Small intestine (tissue), 7 donors: ENCODE measurements at regions not wholly inside any gene's neighbourhood (a gene's known extent, or its start where the extent isn't known, plus 50 kb on each side); places are given as distances from the start of the nearest gene placed in this dataset.
"Not testable (repeated sequence)": the region's sequence is repeated elsewhere in the genome, so short reads cannot be mapped to it uniquely, and the experiment has no call there.

Source experiments
- DNase-seq, 2 donors: peaks; one replicate each; pipeline versions ENCODE4 v3.0.0 to v3.0.0-alpha.2; 2013
- FAIRE-seq: peaks from 2 replicates; lab custom pipeline; 2012; peaks lifted over from hg19 to GRCh38; lab: Jason Lieb, UNC
- H3K27ac ChIP-seq, 3 donors: one replicate each; pipeline ENCODE4 v1.5.1; 2013; ENCODE audit warnings: low read length in 2 of 3, mild to moderate bottlenecking in 2 of 3, control low read depth in 1 of 3, inconsistent platforms in 1 of 3, low read depth in 1 of 3, moderate library complexity in 1 of 3
- H3K27me3 ChIP-seq, 3 donors: one replicate each; pipeline ENCODE4 v1.6.1; 2013; ENCODE audit warnings: low read length in 3 of 3, inconsistent platforms in 1 of 3; ENCODE audit not compliant: control insufficient read depth in 3 of 3, insufficient read depth in 3 of 3
- H3K36me3 ChIP-seq, 3 donors: one replicate each; pipeline ENCODE4 v1.6.1; 2013; ENCODE audit warnings: low read length in 3 of 3, inconsistent platforms in 1 of 3, low read depth in 1 of 3, mild to moderate bottlenecking in 1 of 3, moderate library complexity in 1 of 3; ENCODE audit not compliant: control insufficient read depth in 3 of 3, insufficient read depth in 2 of 3
- H3K4me1 ChIP-seq, 3 donors: one replicate each; pipeline ENCODE4 v1.6.1; 2013; ENCODE audit warnings: low read length in 2 of 3, inconsistent platforms in 1 of 3, low read depth in 1 of 3, mild to moderate bottlenecking in 1 of 3, moderate library complexity in 1 of 3; ENCODE audit not compliant: control insufficient read depth in 3 of 3, insufficient read depth in 2 of 3
- H3K4me3 ChIP-seq, 3 donors: one replicate each; pipeline ENCODE4 v1.5.1; 2013; ENCODE audit warnings: low read length in 3 of 3, control low read depth in 1 of 3, inconsistent platforms in 1 of 3, low read depth in 1 of 3, mild to moderate bottlenecking in 1 of 3, moderate library complexity in 1 of 3
- H3K9me3 ChIP-seq, 2 donors: one replicate each; pipeline ENCODE4 v1.6.1; 2013; ENCODE audit warnings: low read depth in 1 of 2, low read length in 1 of 2; ENCODE audit not compliant: control insufficient read depth in 2 of 2, insufficient read depth in 1 of 2
- WGBS, 3 donors: extraction: QIAGEN DNeasy Blood & Tissue Kit; methylation state at CpG; one replicate each; pipeline ENCODE4 v1.1.7; 2013; 5-methylcytosine and 5-hydroxymethylcytosine counted together
- donor health status: healthy with polysubstance abuse.
- donor health status: control.
- donor health status: control.
- donor health status: Bipolar disorder and iron deficiency.
- donor health status: healthy.

- H3K9me3 ChIP-seq, H3K36me3 ChIP-seq, H3K4me1 ChIP-seq, H3K4me3 ChIP-seq, H3K27me3 ChIP-seq, FAIRE-seq: not testable (repeated sequence)
- H3K27ac ChIP-seq = peak overlapping the region in 2 of 3 donors; percentile 50 to 67
- 32 to 50% (median 43%) methylated on average over 7 of the region's 7 CpGs for WGBS, 3 donors
- peak; percentile 16 to 63 for DNase-seq
Observed at GRCh38 chr2:87483093-87483680, 264.7 kb upstream of the PLGLB2 start.

- DNase-seq, H3K4me3 ChIP-seq, H3K36me3 ChIP-seq, H3K9me3 ChIP-seq, H3K27me3 ChIP-seq, FAIRE-seq, H3K4me1 ChIP-seq: not testable (repeated sequence)
- 29 to 67% (median 51%) methylated on average over 2 of the region's 2 CpGs for WGBS, 3 donors
- H3K27ac ChIP-seq = peak overlapping the region in 1 of 3 donors; percentile 67
Observed at GRCh38 chr2:87484363-87484762, 263.5 kb upstream of the PLGLB2 start.

- WGBS, 3 donors = 40 to 76% (median 69%) methylated on average over 4 to 6 of the region's 8 CpGs
- H3K9me3 ChIP-seq, H3K27me3 ChIP-seq, H3K4me3 ChIP-seq, FAIRE-seq, H3K36me3 ChIP-seq, H3K4me1 ChIP-seq, DNase-seq: not testable (repeated sequence)
- peak overlapping the region in 1 of 3 donors; percentile 58 for H3K27ac ChIP-seq
Observed at GRCh38 chr2:87485455-87485854, 262.4 kb upstream of the PLGLB2 start.

- not testable (repeated sequence) for H3K4me3 ChIP-seq, H3K9me3 ChIP-seq, H3K36me3 ChIP-seq, H3K4me1 ChIP-seq, DNase-seq, H3K27me3 ChIP-seq, FAIRE-seq
- WGBS, 3 donors = no CpG with 5 or more reads among the region's 10 CpGs
- peak overlapping the region in 2 of 3 donors; percentile 12 to 82 for H3K27ac ChIP-seq
Observed at GRCh38 chr2:87485884-87486283, 262.0 kb upstream of the PLGLB2 start.

- H3K4me1 ChIP-seq, H3K9me3 ChIP-seq, H3K36me3 ChIP-seq, FAIRE-seq, DNase-seq, H3K27me3 ChIP-seq, H3K4me3 ChIP-seq: not testable (repeated sequence)
- H3K27ac ChIP-seq = peak overlapping the region; percentile 12 to 82 (median 32)
- WGBS, 3 donors = 80 to 96% (median 88%) methylated on average over 7 to 8 of the region's 9 CpGs
Observed at GRCh38 chr2:87486413-87486812, 261.5 kb upstream of the PLGLB2 start.

- H3K27ac ChIP-seq = peak overlapping the region in 1 of 3 donors; percentile 44
- not testable (repeated sequence) for H3K9me3 ChIP-seq, H3K27me3 ChIP-seq, DNase-seq, H3K4me3 ChIP-seq, H3K36me3 ChIP-seq, H3K4me1 ChIP-seq, FAIRE-seq
- 78 to 100% (median 98%) methylated on average over 1 of the region's 1 CpG for WGBS, 3 donors
Observed at GRCh38 chr2:87488021-87488420, 259.9 kb upstream of the PLGLB2 start.

- H3K27me3 ChIP-seq, H3K4me1 ChIP-seq, H3K27ac ChIP-seq, FAIRE-seq, H3K4me3 ChIP-seq, H3K9me3 ChIP-seq, H3K36me3 ChIP-seq, DNase-seq: not testable (repeated sequence)
- 90 to 98% (median 96%) methylated on average over 3 of the region's 3 CpGs for WGBS, 3 donors
Observed at GRCh38 chr2:87488991-87489390, 258.9 kb upstream of the PLGLB2 start.

GRCh38 chr2:87494846-87495245, 253.0 kb upstream of the PLGLB2 start:
- not testable (repeated sequence) for H3K4me1 ChIP-seq, H3K36me3 ChIP-seq, H3K4me3 ChIP-seq, FAIRE-seq, H3K27me3 ChIP-seq, H3K9me3 ChIP-seq
- peak; percentile 21 to 55 for DNase-seq
- peak overlapping the region in 1 of 3 donors; percentile 75 for H3K27ac ChIP-seq
- WGBS, 3 donors = 57 to 71% (median 66%) methylated on average over 5 of the region's 5 CpGs

- not testable (repeated sequence) for H3K4me1 ChIP-seq, H3K36me3 ChIP-seq, H3K9me3 ChIP-seq, DNase-seq, H3K27me3 ChIP-seq, FAIRE-seq, H3K4me3 ChIP-seq
- peak overlapping the region in 1 of 3 donors; percentile 75 for H3K27ac ChIP-seq
- WGBS, 3 donors = 86 to 92% (median 87%) methylated on average over 4 to 5 of the region's 5 CpGs
Observed at GRCh38 chr2:87495455-87495854, 252.4 kb upstream of the PLGLB2 start.
